ENCODE measurements at regions not wholly inside any gene's neighbourhood (a gene's known extent, or its start where the extent isn't known, plus 50 kb on each side); places are given as distances from the start of the nearest gene placed in this dataset.

DNA sequence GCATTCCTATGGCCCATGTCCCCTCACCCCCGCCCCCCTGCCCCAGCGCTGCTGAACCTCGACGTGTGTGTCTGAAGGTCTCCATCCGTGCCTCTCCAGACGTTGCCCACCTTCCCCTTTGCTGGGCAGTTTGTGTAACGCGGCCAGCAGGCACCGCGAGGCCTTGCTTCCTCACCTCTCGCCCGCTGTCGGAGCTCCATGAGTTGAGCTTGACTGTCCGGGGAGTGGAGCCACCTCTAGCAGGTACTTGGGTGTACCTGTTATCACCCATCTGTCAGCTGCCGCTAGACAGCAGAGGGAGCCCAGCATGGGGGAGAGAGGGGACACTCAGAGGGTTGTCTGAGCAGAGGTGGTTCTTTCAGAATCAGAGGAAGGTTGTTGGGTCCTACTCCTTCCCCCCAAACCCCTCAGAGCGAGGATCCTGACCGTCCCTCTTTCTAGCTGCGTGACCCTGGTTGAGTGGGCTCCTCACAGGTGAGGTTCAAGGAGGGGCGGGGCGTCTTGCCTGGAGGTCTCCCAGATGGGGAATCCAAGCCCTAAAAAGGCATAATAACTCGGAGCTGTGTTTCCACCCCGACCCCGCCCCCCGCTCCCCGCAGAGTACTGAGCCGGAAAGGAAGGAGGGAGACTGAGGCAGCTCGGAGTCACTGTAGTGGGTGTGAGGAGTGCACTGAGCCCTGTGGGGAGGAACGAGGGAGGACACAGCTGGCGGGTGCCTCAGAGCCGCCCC lies 184.7 kb downstream of the C9orf50 start:
- Histone ChIP-seq H3K4me1 (ENCODE audit: insufficient read depth, poor library complexity, severe bottlenecking) (no peaks in the 10 kb centered on the region), H3K36me3 (ENCODE audit: low read depth) (no peaks in the 10 kb centered on the region), H3K4me3 (ENCODE audit: severe bottlenecking) (no peak overlapping the region), H3K27me3 (ENCODE audit: insufficient read depth, poor library complexity, severe bottlenecking) (peaks cover 34% of the 10 kb centered on the region), H3K9me3 (ENCODE audit: severe bottlenecking) (no peaks in the 10 kb centered on the region), H3K27ac (ENCODE audit: poor library complexity, severe bottlenecking) (no peak overlapping the region)
- TF ChIP-seq, protein P1, sequence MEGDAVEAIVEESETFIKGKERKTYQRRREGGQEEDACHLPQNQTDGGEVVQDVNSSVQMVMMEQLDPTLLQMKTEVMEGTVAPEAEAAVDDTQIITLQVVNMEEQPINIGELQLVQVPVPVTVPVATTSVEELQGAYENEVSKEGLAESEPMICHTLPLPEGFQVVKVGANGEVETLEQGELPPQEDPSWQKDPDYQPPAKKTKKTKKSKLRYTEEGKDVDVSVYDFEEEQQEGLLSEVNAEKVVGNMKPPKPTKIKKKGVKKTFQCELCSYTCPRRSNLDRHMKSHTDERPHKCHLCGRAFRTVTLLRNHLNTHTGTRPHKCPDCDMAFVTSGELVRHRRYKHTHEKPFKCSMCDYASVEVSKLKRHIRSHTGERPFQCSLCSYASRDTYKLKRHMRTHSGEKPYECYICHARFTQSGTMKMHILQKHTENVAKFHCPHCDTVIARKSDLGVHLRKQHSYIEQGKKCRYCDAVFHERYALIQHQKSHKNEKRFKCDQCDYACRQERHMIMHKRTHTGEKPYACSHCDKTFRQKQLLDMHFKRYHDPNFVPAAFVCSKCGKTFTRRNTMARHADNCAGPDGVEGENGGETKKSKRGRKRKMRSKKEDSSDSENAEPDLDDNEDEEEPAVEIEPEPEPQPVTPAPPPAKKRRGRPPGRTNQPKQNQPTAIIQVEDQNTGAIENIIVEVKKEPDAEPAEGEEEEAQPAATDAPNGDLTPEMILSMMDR (IDR thresholded peaks at IDR 0.05; ENCODE audit: poor library complexity, severe bottlenecking), result no peak
- ATAC-seq (ENCODE audit: low read depth) (no peak), DNase-seq (ENCODE audit: low spot score) (no peak)

DNA sequence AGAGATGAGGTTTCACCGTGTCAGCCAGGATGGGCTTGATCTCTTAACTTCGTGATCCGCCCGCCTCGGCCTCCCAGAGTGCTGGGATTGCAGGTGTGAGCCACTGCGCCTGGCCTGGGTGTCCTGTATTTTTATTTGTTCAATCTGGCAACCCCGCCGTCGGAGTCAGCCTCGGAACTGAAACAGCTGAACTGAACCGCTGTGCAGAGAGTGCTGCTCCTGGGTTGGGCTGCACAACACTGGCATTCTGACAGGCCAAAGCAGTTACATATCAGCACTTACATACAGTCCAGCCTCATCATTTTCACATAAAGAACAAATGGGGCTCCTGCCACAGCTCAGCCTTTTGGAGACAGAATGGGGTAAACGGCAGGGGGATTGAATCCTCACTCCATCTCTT lies 185.6 kb downstream of the C9orf50 start:
- Histone ChIP-seq H3K4me1 (ENCODE audit: insufficient read depth, poor library complexity, severe bottlenecking) (no peaks in the 10 kb centered on the region), H3K4me3 (ENCODE audit: severe bottlenecking) (no peak overlapping the region), H3K9me3 (ENCODE audit: severe bottlenecking) (no peaks in the 10 kb centered on the region), H3K27me3 (ENCODE audit: insufficient read depth, poor library complexity, severe bottlenecking) (peaks cover 34% of the 10 kb centered on the region), H3K27ac (ENCODE audit: poor library complexity, severe bottlenecking) (no peak overlapping the region), H3K36me3 (ENCODE audit: low read depth) (no peaks in the 10 kb centered on the region)
- ATAC-seq (ENCODE audit: low read depth) (no peak), DNase-seq (ENCODE audit: low spot score) (no peak)
- TF ChIP-seq, protein P1 (IDR thresholded peaks at IDR 0.05; ENCODE audit: poor library complexity, severe bottlenecking), result no peak

DNA sequence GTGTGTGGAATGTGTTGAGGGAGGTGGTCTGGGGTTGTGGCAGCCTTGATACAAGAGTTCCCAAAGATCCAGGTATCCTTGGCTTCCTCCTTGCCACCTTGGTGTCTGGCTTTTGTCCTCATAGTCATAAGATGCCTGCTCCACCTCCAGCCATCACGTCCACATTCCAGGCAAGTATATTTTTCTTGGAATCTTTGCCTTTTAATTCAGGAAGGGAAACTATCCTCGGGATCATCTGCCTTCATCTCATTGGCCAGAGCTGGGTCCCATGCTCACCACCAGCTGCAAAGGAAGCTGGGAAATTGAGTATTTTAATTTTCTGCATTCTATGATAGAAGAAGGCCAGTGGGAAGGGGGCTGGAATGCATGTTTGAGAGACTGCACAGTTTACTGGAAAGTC lies 186.7 kb downstream of the C9orf50 start:
- ATAC-seq (ENCODE audit: low read depth) (no peak), DNase-seq (ENCODE audit: low spot score) (no peak)
- Histone ChIP-seq H3K4me3 (ENCODE audit: severe bottlenecking) (no peak overlapping the region), H3K27me3 (ENCODE audit: insufficient read depth, poor library complexity, severe bottlenecking) (peaks cover 31% of the 10 kb centered on the region), H3K27ac (ENCODE audit: poor library complexity, severe bottlenecking) (no peak overlapping the region), H3K9me3 (ENCODE audit: severe bottlenecking) (no peaks in the 10 kb centered on the region), H3K36me3 (ENCODE audit: low read depth) (no peaks in the 10 kb centered on the region), H3K4me1 (ENCODE audit: insufficient read depth, poor library complexity, severe bottlenecking) (no peaks in the 10 kb centered on the region)
- TF ChIP-seq, protein P1 (IDR thresholded peaks at IDR 0.05; ENCODE audit: poor library complexity, severe bottlenecking), result no peak

DNA sequence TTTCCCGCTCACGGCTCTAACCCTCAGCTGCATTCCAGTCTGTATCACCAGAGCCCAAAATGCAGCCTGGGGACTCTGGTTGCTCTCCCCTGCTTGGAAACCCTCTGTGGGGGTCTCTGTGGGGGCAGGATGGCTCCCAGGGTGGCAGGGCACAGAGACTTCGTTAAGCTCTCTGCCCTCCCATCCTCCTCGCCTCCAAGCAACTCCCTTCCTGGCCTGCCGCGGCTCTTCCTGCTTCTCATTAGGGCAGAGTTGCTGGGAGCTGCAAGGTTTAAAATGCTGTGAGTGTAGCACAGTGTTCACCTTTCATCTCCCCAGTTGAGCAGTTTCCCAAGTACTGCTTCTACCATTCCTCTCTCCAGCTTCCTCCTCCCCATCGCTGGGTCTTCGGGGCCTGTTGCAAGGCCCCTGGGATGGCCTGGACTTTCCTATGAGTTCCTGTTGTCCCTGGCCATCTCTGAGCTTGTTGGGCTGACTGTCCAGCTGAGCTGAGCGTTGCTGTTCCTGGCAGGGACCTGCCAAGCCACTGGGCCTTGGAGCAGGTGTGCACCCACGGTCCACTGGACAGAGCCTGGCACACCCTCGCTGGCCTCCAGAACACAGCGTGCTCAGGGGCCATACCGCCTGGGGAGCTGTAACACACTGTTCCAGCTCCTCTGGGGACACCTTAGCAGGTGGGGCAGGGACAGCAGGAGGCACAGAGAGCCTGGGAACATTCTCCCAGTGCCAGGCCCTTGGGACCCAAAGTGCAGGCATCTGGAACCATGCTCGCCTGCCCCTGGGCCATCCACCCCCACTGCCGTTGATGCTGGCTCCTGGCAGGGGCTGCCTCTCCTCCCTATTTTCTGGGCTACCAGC lies 188.4 kb downstream of the C9orf50 start:
- Histone ChIP-seq H3K27ac (ENCODE audit: poor library complexity, severe bottlenecking) (no peak overlapping the region), H3K36me3 (ENCODE audit: low read depth) (no peaks in the 10 kb centered on the region), H3K9me3 (ENCODE audit: severe bottlenecking) (no peaks in the 10 kb centered on the region), H3K4me3 (ENCODE audit: severe bottlenecking) (no peak overlapping the region), H3K4me1 (ENCODE audit: insufficient read depth, poor library complexity, severe bottlenecking) (no peaks in the 10 kb centered on the region), H3K27me3 (ENCODE audit: insufficient read depth, poor library complexity, severe bottlenecking) (peaks cover 14% of the 10 kb centered on the region)
- DNase-seq (ENCODE audit: low spot score) (no peak), ATAC-seq (ENCODE audit: low read depth) (no peak)
- TF ChIP-seq, protein P1 (IDR thresholded peaks at IDR 0.05; ENCODE audit: poor library complexity, severe bottlenecking), result no peak

All from RWPE2 (cell line).